GM12865 (cell line): ENCODE measurements at regions not wholly inside any gene's neighbourhood (a gene's known extent, or its start where the extent isn't known, plus 50 kb on each side); places are given as distances from the start of the nearest gene placed in this dataset.
A peak's percentile ranks its signal among the peaks of the same experiment; 100 is the strongest.

Source experiments
- DNase-seq: peaks from one replicate; pipeline ENCODE4 v3.0.0; 2010; ENCODE audit warnings: low read depth
- H3K4me3 ChIP-seq: 2 replicates; pipeline ENCODE4 v1.5.1; 2011; ENCODE audit warnings: mild to moderate bottlenecking, low read depth, low read length, control low read depth
- CTCF ChIP-seq: IDR thresholded peaks from 2 replicates; pipeline ENCODE4 v1.5.1; 2011; ENCODE audit warnings: low read length, control low read depth, low read depth, inconsistent platforms; ENCODE audit not compliant: insufficient read depth; ENCODE audit errors: missing control alignments

GRCh38 chr14:55864890-55865655 lies 253.1 kb upstream of the PELI2 start:
- peak; percentile 22 for DNase-seq
- peak; percentile 51 for TF ChIP-seq CTCF
- H3K4me3 ChIP-seq = no peak overlapping the region

- no peak for TF ChIP-seq CTCF
- no peak for DNase-seq
- H3K4me3 ChIP-seq = no peak overlapping the region
Measured at GRCh38 chr14:55867311-55867710, 250.9 kb upstream of the PELI2 start.

- H3K4me3 ChIP-seq = no peak overlapping the region
- DNase-seq = no peak
- no peak for TF ChIP-seq CTCF
Measured at GRCh38 chr14:55867719-55868118, 250.5 kb upstream of the PELI2 start.

GRCh38 chr14:55869397-55870049 lies 248.7 kb upstream of the PELI2 start:
- H3K4me3 ChIP-seq = no peak overlapping the region
- no peak for DNase-seq
- TF ChIP-seq CTCF = no peak

- TF ChIP-seq CTCF = no peak
- no peak overlapping the region for H3K4me3 ChIP-seq
- DNase-seq = no peak
Measured at GRCh38 chr14:55873169-55873568, 245.0 kb upstream of the PELI2 start.

- DNase-seq = no peak
- H3K4me3 ChIP-seq = no peak overlapping the region
- no peak for TF ChIP-seq CTCF
Measured at GRCh38 chr14:55874785-55875184, 243.4 kb upstream of the PELI2 start.
